ENCODE measurements at regions not wholly inside any gene's neighbourhood (a gene's known extent, or its start where the extent isn't known, plus 50 kb on each side); places are given as distances from the start of the nearest gene placed in this dataset.

- Histone ChIP-seq H2BK12ac (ENCODE audit: low read depth, low read length) (no peak overlapping the region), H2AFZ (ENCODE audit: low read length) (0 out of 2 replicates have a peak overlapping the region, but pooled peaks have one; percentile 58), H3K36me3 (ENCODE audit: control insufficient read depth in 2 of 4, insufficient read depth in 4 of 4, low read length in 3 of 4) (no peaks in the 10 kb centered on the region), H3K4me3 (ENCODE audit: extremely low read depth in 1 of 4, insufficient read depth in 2 of 4, low read depth in 3 of 4, low read length in 4 of 4) (no peak overlapping the region), H3K4me2 (ENCODE audit: insufficient read depth in 1 of 2, low read depth in 2 of 2, low read length in 2 of 2) (no peak overlapping the region), H2BK20ac (ENCODE audit: low read length) (no peak overlapping the region), H3K56ac (replicated peaks; ENCODE audit: insufficient read length, low read depth, low read length) (no peak overlapping the region), H3K9me3 (ENCODE audit: insufficient read depth in 2 of 2, low read depth in 1 of 2, low read length in 1 of 2) (no peaks in the 10 kb centered on the region), H3K27ac (ENCODE audit: low read depth, low read length) (no peak overlapping the region), H3K27me3 (replicated peaks in 1 of 4; ENCODE audit: control insufficient read depth in 3 of 4, extremely low read depth in 1 of 4, insufficient read depth in 3 of 4, low read length in 3 of 4) (no peaks in the 10 kb centered on the region), H3K4me1 (replicated peaks in 1 of 4; ENCODE audit: control insufficient read depth in 3 of 4, insufficient read depth in 4 of 4, low read length in 3 of 4) (peaks cover 0 to 5% (median 0%) of the 10 kb centered on the region in 4 experiments; a peak in 3 of 7 replicates), H3K18ac (ENCODE audit: extremely low read depth, low read length) (no peak overlapping the region), H3K14ac (ENCODE audit: insufficient read length) (no peak overlapping the region), H3K4ac (replicated peaks; ENCODE audit: insufficient read length, low read depth, low read length) (no peak overlapping the region), H2AK5ac (ENCODE audit: low read depth, low read length) (no peak overlapping the region), H3K9ac (replicated peaks in 1 of 4; ENCODE audit: extremely low read depth in 1 of 4, low read depth in 3 of 4, low read length in 3 of 4) (no peak overlapping the region), H3K79me2 (ENCODE audit: control insufficient read depth in 1 of 2, insufficient read depth in 2 of 2, low read length in 2 of 2) (no peaks in the 10 kb centered on the region), H4K20me1 (replicated peaks in 1 of 2; ENCODE audit: control insufficient read depth in 1 of 2, insufficient read depth in 2 of 2, low read length in 2 of 2) (no peaks in the 10 kb centered on the region), H2BK15ac (ENCODE audit: low read length) (no peak overlapping the region), H4K8ac (ENCODE audit: extremely low read depth, insufficient read depth, low read length) (no peak overlapping the region), H4K5ac (ENCODE audit: insufficient read length, low read depth, low read length) (no peak overlapping the region), H4K91ac (replicated peaks; ENCODE audit: insufficient read length, low read length) (no peak overlapping the region), H2BK120ac (replicated peaks; ENCODE audit: low read depth, low read length) (no peak overlapping the region), H3K23me2 (ENCODE audit: low read depth, low read length) (no peaks in the 10 kb centered on the region), H3K23ac (ENCODE audit: insufficient read length) (no peak overlapping the region), H3K79me1 (ENCODE audit: low read depth, low read length) (no peaks in the 10 kb centered on the region), H2BK5ac (ENCODE audit: low read depth, low read length) (no peak overlapping the region)
- CTCF ChIA-PET (ENCODE audit: partially characterized antibody) = interaction anchor here (1.2 to 1.5 kb wide), 3 partner anchors 199 to 245 kb away, joined by 3 to 4 read pairs (median 3); no protein-coding TSS in a partner anchor
- WGBS, 2 experiments (ENCODE audit: extremely low coverage in 1 of 2, insufficient coverage in 1 of 2, insufficient read length in 1 of 2, insufficient replicate concordance in 2 of 2, low coverage in 1 of 2, low lambda C conversion rate in 2 of 2, missing lambda C conversion rate in 1 of 2) = 85% methylated on average over 2 of the region's 2 CpGs; no CpG with 5 or more reads in 1 of the 2 experiments
- no peak for FAIRE-seq
- DNase-seq (ENCODE audit: low read depth in 1 of 2, low spot score in 2 of 2) = no peak
- POLR2A ChIA-PET (ENCODE audit: partially characterized antibody) = no interaction called here
- TF ChIP-seq CHD2 (IDR thresholded peaks at IDR 0.05; ENCODE audit: low read length) = no peak
Observed at GRCh38 chr6:119543332-119543731, 193.8 kb upstream of the MAN1A1 start.
